SU-DHL-6 (cell line): ENCODE measurements at regions not wholly inside any gene's neighbourhood (a gene's known extent, or its start where the extent isn't known, plus 50 kb on each side); places are given as distances from the start of the nearest gene placed in this dataset.

Source experiments
- H2AFZ ChIP-seq: fragments of 200-600 bp; sonication (generic); 2 replicates; pipeline ENCODE4 v1.6.1; 2014; ENCODE audit warnings: low read depth, mild to moderate bottlenecking, moderate library complexity, mixed read lengths, antibody characterized with exemption, low read length; ENCODE audit not compliant: severe bottlenecking
- H3F3A ChIP-seq: fragments of 200-600 bp; shearing (Covaris generic); 2 replicates; pipeline ENCODE4 v1.6.0; 2016; ENCODE audit warnings: antibody characterized with exemption, mild to moderate bottlenecking; ENCODE audit not compliant: insufficient read depth
- H3K27ac ChIP-seq: fragments of 200-600 bp; sonication (generic); 2 replicates; pipeline ENCODE4 v1.5.1; 2016; ENCODE audit warnings: low read depth, mild to moderate bottlenecking, low read length, moderate library complexity, mixed read lengths
- H3K27me3 ChIP-seq: fragments of 200-600 bp; sonication (generic), shearing (Covaris generic); 2 replicates; pipeline ENCODE4 v1.6.0; 2014; ENCODE audit warnings: mild to moderate bottlenecking, low read length
- H3K36me3 ChIP-seq: fragments of 200-600 bp; sonication (generic); 2 replicates; pipeline ENCODE4 v1.6.1; 2014; ENCODE audit warnings: mild to moderate bottlenecking, low read length, mixed read lengths
- H3K4me2 ChIP-seq: fragments of 300-600, 200-600 bp; shearing (Covaris generic), sonication (generic); 2 replicates; pipeline ENCODE4 v1.6.0; 2014; ENCODE audit warnings: low read length, low read depth, mild to moderate bottlenecking; ENCODE audit not compliant: poor library complexity, severe bottlenecking
- H3K4me3 ChIP-seq: fragments of 200-600 bp; sonication (generic); 2 replicates; pipeline ENCODE4 v1.5.1; 2014; ENCODE audit warnings: antibody characterized with exemption, low read length, mild to moderate bottlenecking, mixed read lengths; ENCODE audit not compliant: insufficient read depth, poor library complexity, severe bottlenecking
- H3K79me2 ChIP-seq: fragments of 200-600 bp; sonication (generic); 2 replicates; pipeline ENCODE4 v1.6.1; 2014; ENCODE audit warnings: mild to moderate bottlenecking, low read length, moderate library complexity; ENCODE audit not compliant: insufficient read depth
- H3K9ac ChIP-seq: fragments of 200-600 bp; sonication (generic); 2 replicates; pipeline ENCODE4 v1.7.0; 2014; ENCODE audit warnings: mild to moderate bottlenecking, low read length
- H3K9me2 ChIP-seq: fragments of 200-600 bp; sonication (generic); replicated peaks from 2 replicates; pipeline ENCODE4 v1.6.1; 2014; ENCODE audit warnings: low read length; ENCODE audit not compliant: insufficient read depth
- H3K9me3 ChIP-seq: fragments of 200-600 bp; sonication (generic); 2 replicates; pipeline ENCODE4 v1.6.1; 2014; ENCODE audit warnings: low read length, mixed read lengths; ENCODE audit not compliant: insufficient read depth
- H4K20me1 ChIP-seq: fragments of 200-600 bp; sonication (generic); 2 replicates; pipeline ENCODE4 v1.6.1; 2014; ENCODE audit warnings: low read depth, mild to moderate bottlenecking, antibody characterized with exemption, low read length, moderate library complexity, mixed read lengths
- EZH2phosphoT487 ChIP-seq: fragments of 200-600 bp; sonication (generic), shearing (Covaris generic); conservative IDR thresholded peaks from 2 replicates; pipeline ENCODE4 v1.6.1; 2018; ENCODE audit warnings: mild to moderate bottlenecking, antibody characterized with exemption, low read length, moderate library complexity, mixed read lengths
- TF ChIP-seq, protein P1 (sequence below): fragments of 200-600 bp; sonication (generic); IDR thresholded peaks from one replicate; pipeline ENCODE4 v1.5.1; 2017; ENCODE audit warnings: antibody characterized with exemption, mild to moderate bottlenecking, low read length, moderate library complexity; ENCODE audit not compliant: insufficient read depth, poor library complexity, severe bottlenecking

DNA sequence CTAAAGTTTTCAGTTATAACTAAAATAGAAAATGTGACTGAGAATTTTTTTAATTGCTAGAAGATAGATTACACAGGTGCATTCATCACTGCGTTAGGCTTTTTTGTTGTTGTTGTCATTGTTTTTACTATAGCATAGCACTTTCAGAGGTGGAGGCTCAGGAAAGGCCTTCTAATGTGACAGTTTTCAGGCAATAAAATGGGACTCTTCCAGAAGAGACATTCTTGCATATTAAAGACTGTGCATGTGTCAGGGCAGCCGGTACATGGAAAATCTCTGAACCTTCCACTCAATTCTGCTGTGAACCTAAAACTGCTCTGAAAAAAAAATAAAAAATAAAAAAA is 175.2 kb downstream of the METTL4 start:
- H3K36me3 ChIP-seq: no peaks in the 10 kb centered on the region
- no peak overlapping the region for H2AFZ ChIP-seq
- no peak overlapping the region for H3K4me2 ChIP-seq
- no peak overlapping the region for H3K27ac ChIP-seq
- no peaks in the 10 kb centered on the region for H3K9me2 ChIP-seq
- no peaks in the 10 kb centered on the region for H4K20me1 ChIP-seq
- H3K4me3 ChIP-seq: no peak overlapping the region
- no peaks in the 10 kb centered on the region for H3K79me2 ChIP-seq
- no peak overlapping the region for H3K9ac ChIP-seq
- H3F3A ChIP-seq: no peaks in the 10 kb centered on the region
- TF ChIP-seq, protein P1, sequence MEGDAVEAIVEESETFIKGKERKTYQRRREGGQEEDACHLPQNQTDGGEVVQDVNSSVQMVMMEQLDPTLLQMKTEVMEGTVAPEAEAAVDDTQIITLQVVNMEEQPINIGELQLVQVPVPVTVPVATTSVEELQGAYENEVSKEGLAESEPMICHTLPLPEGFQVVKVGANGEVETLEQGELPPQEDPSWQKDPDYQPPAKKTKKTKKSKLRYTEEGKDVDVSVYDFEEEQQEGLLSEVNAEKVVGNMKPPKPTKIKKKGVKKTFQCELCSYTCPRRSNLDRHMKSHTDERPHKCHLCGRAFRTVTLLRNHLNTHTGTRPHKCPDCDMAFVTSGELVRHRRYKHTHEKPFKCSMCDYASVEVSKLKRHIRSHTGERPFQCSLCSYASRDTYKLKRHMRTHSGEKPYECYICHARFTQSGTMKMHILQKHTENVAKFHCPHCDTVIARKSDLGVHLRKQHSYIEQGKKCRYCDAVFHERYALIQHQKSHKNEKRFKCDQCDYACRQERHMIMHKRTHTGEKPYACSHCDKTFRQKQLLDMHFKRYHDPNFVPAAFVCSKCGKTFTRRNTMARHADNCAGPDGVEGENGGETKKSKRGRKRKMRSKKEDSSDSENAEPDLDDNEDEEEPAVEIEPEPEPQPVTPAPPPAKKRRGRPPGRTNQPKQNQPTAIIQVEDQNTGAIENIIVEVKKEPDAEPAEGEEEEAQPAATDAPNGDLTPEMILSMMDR: no peak
- TF ChIP-seq EZH2phosphoT487: no peak
- no peaks in the 10 kb centered on the region for H3K27me3 ChIP-seq
- H3K9me3 ChIP-seq: no peaks in the 10 kb centered on the region

DNA sequence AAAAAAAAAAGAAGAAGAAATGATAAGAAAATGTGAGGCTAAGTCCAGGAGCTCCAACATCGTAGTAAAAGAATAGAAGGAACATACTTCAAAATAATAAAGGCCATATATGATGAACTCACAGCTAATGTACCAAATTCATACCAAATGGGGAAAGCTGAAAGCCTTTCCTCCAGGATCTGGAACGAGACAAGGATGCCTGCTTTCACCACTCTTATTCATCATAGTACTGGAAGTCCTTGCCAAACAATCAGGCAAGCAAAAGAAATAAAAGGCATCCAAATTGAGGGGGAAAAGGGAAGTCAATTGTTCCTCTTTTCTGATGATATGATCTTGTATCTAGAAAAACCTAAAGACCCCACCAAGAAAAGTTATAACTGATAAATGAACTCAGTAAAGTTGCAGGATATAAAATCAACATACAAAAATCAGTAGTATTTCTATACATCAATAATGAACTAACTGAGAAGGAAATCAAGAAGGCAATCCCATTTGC is 170.6 kb downstream of the METTL4 start:
- no peak overlapping the region for H3K4me3 ChIP-seq
- H2AFZ ChIP-seq: no peak overlapping the region
- H3K9ac ChIP-seq: no peak overlapping the region
- TF ChIP-seq EZH2phosphoT487: no peak
- TF ChIP-seq, protein P1: no peak
- H3K27me3 ChIP-seq: no peaks in the 10 kb centered on the region
- H4K20me1 ChIP-seq: no peaks in the 10 kb centered on the region
- no peaks in the 10 kb centered on the region for H3K9me2 ChIP-seq
- no peak overlapping the region for H3K27ac ChIP-seq
- H3K9me3 ChIP-seq: no peaks in the 10 kb centered on the region
- H3F3A ChIP-seq: no peaks in the 10 kb centered on the region
- no peak overlapping the region for H3K4me2 ChIP-seq
- H3K79me2 ChIP-seq: no peaks in the 10 kb centered on the region
- no peaks in the 10 kb centered on the region for H3K36me3 ChIP-seq

DNA sequence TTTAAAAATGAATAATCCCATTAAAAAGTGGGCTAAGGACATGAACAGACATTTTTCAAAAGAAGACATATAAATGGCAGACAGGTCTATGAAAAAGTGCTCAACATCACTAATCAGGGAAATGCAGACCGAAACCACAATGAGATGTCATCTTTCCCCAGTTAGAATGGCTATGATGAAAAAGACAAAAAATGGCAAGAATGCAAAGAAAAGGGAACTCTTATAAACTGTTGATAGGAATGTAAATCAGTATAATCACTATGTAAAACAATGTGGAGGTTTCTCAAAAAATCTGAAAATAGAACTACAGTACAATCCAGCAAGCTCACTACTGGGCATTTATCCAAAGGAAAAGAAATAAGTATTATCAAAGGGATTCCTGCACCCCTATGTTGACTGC is 169.2 kb downstream of the METTL4 start:
- H3K4me2 ChIP-seq: no peak overlapping the region

More for the DNA sequence above, 169.2 kb downstream of the METTL4 start:
- H3K27me3 ChIP-seq: no peaks in the 10 kb centered on the region
- H3K79me2 ChIP-seq: no peaks in the 10 kb centered on the region
- H3K9me3 ChIP-seq: no peaks in the 10 kb centered on the region
- TF ChIP-seq, protein P1: no peak
- no peak for TF ChIP-seq EZH2phosphoT487
- H3F3A ChIP-seq: no peaks in the 10 kb centered on the region
- no peaks in the 10 kb centered on the region for H4K20me1 ChIP-seq
- no peak overlapping the region for H3K27ac ChIP-seq
- H3K9ac ChIP-seq: no peak overlapping the region
- H2AFZ ChIP-seq: no peak overlapping the region
- no peak overlapping the region for H3K4me3 ChIP-seq
- no peaks in the 10 kb centered on the region for H3K36me3 ChIP-seq
- no peaks in the 10 kb centered on the region for H3K9me2 ChIP-seq
